AG10803 (cell line): ENCODE measurements at regions not wholly inside any gene's neighbourhood (a gene's known extent, or its start where the extent isn't known, plus 50 kb on each side); places are given as distances from the start of the nearest gene placed in this dataset.

Experiments used
- DNase-seq: peaks from one replicate; pipeline ENCODE4 v3.0.0; 2010; ENCODE audit warnings: low read depth
- H3K4me3 ChIP-seq: 2 replicates; pipeline ENCODE4 v1.5.1; 2011; ENCODE audit warnings: mild to moderate bottlenecking, low read length, control low read depth
- TF ChIP-seq, protein P1 (sequence below): conservative IDR thresholded peaks from 2 replicates; pipeline ENCODE4 v1.5.1; 2011; ENCODE audit warnings: mild to moderate bottlenecking, low read length, control low read depth, inconsistent platforms

DNA sequence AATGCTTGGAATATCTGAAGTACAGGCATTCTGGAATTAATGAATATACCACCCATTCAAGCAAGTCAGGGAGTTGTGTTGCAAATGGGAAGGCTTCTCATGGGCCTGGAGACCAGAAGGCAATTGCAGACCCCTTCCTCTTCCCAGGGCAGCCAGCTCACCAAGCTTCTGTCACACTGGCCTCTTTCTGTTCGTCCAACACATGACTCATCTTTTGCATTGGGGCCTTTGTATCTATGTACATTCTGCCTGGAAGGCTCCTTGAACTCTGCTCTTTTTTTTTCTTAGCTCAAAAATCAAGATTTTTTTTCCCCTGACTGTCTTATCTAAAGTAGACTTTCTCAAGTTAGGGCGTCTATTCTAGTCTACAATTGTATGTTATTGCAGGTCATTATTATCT, 132.9 kb upstream of the MYLIP start:
- TF ChIP-seq, protein P1, sequence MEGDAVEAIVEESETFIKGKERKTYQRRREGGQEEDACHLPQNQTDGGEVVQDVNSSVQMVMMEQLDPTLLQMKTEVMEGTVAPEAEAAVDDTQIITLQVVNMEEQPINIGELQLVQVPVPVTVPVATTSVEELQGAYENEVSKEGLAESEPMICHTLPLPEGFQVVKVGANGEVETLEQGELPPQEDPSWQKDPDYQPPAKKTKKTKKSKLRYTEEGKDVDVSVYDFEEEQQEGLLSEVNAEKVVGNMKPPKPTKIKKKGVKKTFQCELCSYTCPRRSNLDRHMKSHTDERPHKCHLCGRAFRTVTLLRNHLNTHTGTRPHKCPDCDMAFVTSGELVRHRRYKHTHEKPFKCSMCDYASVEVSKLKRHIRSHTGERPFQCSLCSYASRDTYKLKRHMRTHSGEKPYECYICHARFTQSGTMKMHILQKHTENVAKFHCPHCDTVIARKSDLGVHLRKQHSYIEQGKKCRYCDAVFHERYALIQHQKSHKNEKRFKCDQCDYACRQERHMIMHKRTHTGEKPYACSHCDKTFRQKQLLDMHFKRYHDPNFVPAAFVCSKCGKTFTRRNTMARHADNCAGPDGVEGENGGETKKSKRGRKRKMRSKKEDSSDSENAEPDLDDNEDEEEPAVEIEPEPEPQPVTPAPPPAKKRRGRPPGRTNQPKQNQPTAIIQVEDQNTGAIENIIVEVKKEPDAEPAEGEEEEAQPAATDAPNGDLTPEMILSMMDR: no peak
- no peak overlapping the region for H3K4me3 ChIP-seq
- DNase-seq: no peak

DNA sequence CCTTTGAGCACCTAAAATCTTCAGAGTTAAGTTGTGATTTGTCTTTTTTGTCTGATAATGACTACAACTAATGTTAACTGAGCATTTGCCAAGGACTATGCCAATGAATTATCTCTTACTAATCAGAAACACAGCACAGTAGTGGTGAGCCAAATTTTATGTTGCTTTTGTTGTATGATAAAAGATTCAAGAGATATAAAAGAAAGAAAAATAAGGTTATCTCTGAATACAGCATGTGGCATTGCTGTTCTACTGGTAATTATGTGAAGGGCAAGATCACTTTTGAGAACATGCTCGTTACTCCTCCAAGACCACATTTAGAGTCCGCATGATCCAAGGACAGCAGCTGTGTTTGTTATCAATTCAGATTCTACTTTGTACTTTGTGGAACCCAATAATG, 133.4 kb upstream of the MYLIP start:
- no peak overlapping the region for H3K4me3 ChIP-seq
- no peak for DNase-seq
- TF ChIP-seq, protein P1: no peak

DNA sequence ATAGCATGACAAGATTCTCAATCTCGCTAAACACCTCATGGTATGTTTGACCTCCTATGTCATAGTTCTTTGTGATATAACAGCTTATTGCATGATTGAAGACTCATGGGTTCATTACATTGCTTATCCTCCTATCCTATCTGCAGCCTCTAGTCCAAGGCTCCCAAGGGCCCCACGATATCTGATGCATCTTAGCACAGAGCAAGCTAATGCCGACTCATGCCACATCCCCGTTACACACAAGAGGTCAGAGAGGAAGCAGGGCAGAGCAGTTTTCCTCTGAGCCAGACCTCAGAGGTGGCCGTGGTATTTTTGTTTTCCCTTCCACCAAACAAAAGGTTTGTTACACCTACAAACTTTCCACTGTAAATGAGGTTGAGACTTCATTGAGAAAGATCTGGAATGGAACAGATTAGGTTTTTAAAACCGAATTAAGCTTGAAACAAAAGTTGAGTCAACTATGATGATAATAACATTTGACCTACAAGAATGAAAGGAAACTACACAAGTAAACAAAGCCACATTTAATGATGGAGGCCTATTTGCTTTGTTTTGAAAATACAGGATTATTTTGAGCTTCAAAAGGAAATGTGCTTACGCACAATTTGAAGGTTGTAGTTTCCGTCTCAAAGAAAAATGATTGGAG, 133.9 kb upstream of the MYLIP start:
- no peak for DNase-seq
- TF ChIP-seq, protein P1: no peak
- H3K4me3 ChIP-seq: no peak overlapping the region

DNA sequence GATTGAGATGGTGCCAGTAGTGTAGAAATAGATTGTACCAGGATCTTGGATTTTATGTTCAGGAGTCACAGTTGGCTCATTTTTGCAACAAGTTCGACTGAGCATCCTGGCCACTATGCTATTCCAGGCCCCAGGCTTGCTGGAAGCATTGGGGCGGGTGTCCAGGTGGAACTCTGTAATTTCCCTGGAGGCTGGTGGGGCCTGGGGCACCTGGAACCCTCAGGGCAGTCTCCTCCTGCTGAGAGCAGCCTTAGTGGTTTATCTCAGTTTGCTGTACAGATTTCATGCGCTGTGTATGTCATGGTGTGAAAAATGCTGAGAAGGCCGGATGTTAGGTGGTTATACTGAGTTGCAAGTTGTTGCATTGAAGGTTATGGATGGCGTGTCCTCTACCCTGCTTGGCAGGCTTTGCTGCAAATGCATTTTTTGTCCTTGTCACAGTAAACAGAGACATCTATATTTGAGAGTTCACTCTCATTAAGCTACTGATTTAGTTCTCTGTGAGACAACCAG, 135.1 kb upstream of the MYLIP start:
- DNase-seq: no peak
- TF ChIP-seq, protein P1: no peak
- H3K4me3 ChIP-seq: no peak overlapping the region

DNA sequence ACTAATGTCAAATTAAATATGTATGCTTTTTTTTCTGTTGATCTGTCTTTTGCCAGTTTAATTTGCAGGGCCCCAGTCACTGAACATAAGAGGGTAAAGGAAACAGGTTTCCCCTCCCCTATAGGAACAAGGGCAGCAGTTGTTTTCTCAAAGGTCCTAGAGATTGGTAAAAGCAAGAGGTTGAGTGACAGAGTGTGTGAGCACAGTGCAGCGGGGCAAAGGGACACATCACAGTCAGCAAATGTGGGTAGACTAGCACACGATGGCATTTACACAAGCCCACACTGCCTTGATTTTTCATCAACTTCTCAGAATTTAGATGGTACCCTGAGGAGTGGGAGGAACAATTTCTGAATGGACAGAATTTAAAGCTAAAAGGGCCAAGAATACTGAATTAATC, 138.7 kb upstream of the MYLIP start:
- no peak for DNase-seq
- TF ChIP-seq, protein P1: no peak
- no peak overlapping the region for H3K4me3 ChIP-seq

DNA sequence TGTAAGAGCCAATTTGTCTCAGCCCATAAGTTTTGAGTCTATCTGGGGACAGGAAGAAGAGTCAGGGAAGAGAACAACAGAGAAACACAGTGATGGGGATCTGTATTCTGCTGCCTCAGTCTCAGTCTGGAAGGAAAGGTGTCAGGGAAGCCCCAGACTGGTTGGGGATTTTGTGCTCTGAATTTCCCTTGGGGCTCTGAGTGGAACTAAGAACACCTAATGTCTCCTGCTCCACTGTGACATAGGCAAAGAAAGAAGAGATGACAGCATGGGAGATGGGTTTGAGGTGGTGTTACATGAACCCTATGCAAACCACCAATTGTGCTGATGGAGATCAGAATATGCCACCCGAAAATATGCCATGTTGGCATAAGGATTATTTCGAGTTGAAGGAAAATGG, 139.5 kb upstream of the MYLIP start:
- TF ChIP-seq, protein P1: no peak
- DNase-seq: no peak

DNA sequence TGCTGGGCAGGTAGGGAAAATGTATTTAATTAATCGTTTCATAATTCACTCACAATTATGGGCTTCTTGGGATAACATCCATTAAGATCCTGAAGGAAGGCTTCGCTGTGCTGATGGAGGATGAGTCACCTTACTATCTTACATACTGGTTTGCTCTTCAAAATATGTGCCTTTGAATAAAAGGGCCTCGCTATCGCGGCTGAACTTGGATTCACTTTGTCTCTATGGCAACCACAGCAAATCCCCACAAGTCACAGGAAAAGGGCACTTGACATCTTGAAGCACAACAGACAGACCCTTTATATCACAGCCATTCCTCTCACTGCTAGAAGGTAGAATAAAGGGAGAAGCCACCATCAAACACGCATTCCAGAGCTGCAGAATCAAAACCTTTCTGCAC, 141.3 kb upstream of the MYLIP start:
- no peak overlapping the region for H3K4me3 ChIP-seq
- DNase-seq: no peak
- TF ChIP-seq, protein P1: no peak

More for the DNA sequence above, 139.5 kb upstream of the MYLIP start:
- no peak overlapping the region for H3K4me3 ChIP-seq
